K562 (cell line): ENCODE measurements at regions not wholly inside any gene's neighbourhood (a gene's known extent, or its start where the extent isn't known, plus 50 kb on each side); places are given as distances from the start of the nearest gene placed in this dataset.

Experiments used
- ATF2 ChIP-seq: sonication (generic); formaldehyde crosslinking; IDR thresholded peaks from 2 replicates; pipeline ENCODE4 v1.8.1; 2022; ENCODE audit warnings: missing genetic modification reagents
- CBFB ChIP-seq: sonication (generic); formaldehyde crosslinking; IDR thresholded peaks from 2 replicates; pipeline ENCODE4 v1.4.0; 2020; ENCODE audit warnings: mild to moderate bottlenecking, missing genetic modification reagents
- CCNT2 ChIP-seq: IDR thresholded peaks from 2 replicates; pipeline ENCODE4 v1.6.1; 2011; ENCODE audit warnings: borderline replicate concordance, low read depth, mild to moderate bottlenecking, moderate library complexity, mixed read lengths, low read length; ENCODE audit not compliant: insufficient read length; ENCODE audit errors: extremely low read depth
- DEAF1 ChIP-seq: fragments of 450-650 bp; formaldehyde crosslinking; IDR thresholded peaks from 2 replicates; pipeline ENCODE4 v1.4.0; 2020; ENCODE audit warnings: mild to moderate bottlenecking, moderate library complexity
- E2F1 ChIP-seq: sonication (generic); formaldehyde crosslinking; IDR thresholded peaks from 2 replicates; pipeline ENCODE4 v1.8.1; 2023; ENCODE audit warnings: mild to moderate bottlenecking, missing genetic modification reagents, moderate library complexity
- EP400 ChIP-seq: fragments of 450-650 bp; IDR thresholded peaks from 2 replicates; pipeline ENCODE4 v1.6.1; 2017; ENCODE audit warnings: antibody characterized with exemption, mild to moderate bottlenecking, moderate library complexity
- ETV5 ChIP-seq: sonication (generic); formaldehyde crosslinking; IDR thresholded peaks from 2 replicates; pipeline ENCODE4 v1.4.0; 2020; ENCODE audit warnings: low read depth, mild to moderate bottlenecking, missing genetic modification reagents
- GATAD2A ChIP-seq: fragments of 450-650 bp; IDR thresholded peaks from 2 replicates; pipeline ENCODE4 v1.6.1; 2017
- HNRNPH1 ChIP-seq: fragments of 200-400 bp; formaldehyde crosslinking; optimal IDR thresholded peaks from 2 replicates; pipeline ENCODE3; 2017; ENCODE audit warnings: low read depth, mild to moderate bottlenecking, low read length, moderate library complexity
- NFIC ChIP-seq: fragments of 450-650 bp; IDR thresholded peaks from 2 replicates; pipeline ENCODE4 v1.6.1; 2017; ENCODE audit warnings: mild to moderate bottlenecking, inconsistent platforms
- TOE1 ChIP-seq, 2 experiments: fragments of 450-650 bp in 1 of 2; sonication (generic) in 1 of 2; formaldehyde crosslinking in 1 of 2; IDR thresholded peaks; 2 replicates each; pipeline versions ENCODE4 v1.7.1 to v1.8.0; 2016 to 2022; ENCODE audit warnings: borderline replicate concordance in 2 of 2, mild to moderate bottlenecking in 2 of 2, antibody characterized with exemption in 1 of 2, inconsistent platforms in 1 of 2, low read depth in 1 of 2, missing genetic modification reagents in 1 of 2, moderate library complexity in 1 of 2
- ZBTB5 ChIP-seq: fragments of 450-650 bp; IDR thresholded peaks from 2 replicates; pipeline ENCODE4 v1.6.1; 2017; ENCODE audit warnings: antibody characterized with exemption
- ZKSCAN1 ChIP-seq: fragments of 150-350 bp; IDR thresholded peaks from 2 replicates; pipeline ENCODE4 v1.6.1; 2016; ENCODE audit warnings: low read depth, low read length
- ZNF696 ChIP-seq: fragments of 250-450 bp; sonication (Bioruptor Pico); conservative IDR thresholded peaks from 2 replicates; pipeline ENCODE4 v1.4.0; 2020; ENCODE audit warnings: mild to moderate bottlenecking, moderate library complexity

GRCh38 chr4:10185518-10186227, 69.1 kb upstream of the WDR1 start (continued):
- TF ChIP-seq ZNF696 (CRISPR knock-in tag) = 0 out of 2 replicates have a peak, but pooled peaks have one; percentile 56
- no peak for TF ChIP-seq HNRNPH1
- TF ChIP-seq ATF2 (CRISPR knock-in tag) = no peak
- peak; percentile 26 for TF ChIP-seq ETV5 (CRISPR knock-in tag)
- TF ChIP-seq DEAF1 = no peak
- peak; percentile 53 for TF ChIP-seq NFIC
- no peak for TF ChIP-seq CCNT2
- no peak for TF ChIP-seq ZBTB5
- peak; percentile 70; the same call in 1 of the 2 replicates for TF ChIP-seq TOE1 (IDR thresholded peaks at IDR 0.05; ENCODE audit: borderline replicate concordance)
- TF ChIP-seq TOE1 (CRISPR knock-in tag; IDR thresholded peaks at IDR 0.05; ENCODE audit: borderline replicate concordance, low read depth) = no peak
- no peak for TF ChIP-seq GATAD2A
- no peak for TF ChIP-seq CBFB (CRISPR knock-in tag)
- peak; percentile 54; the same call in 1 of the 2 replicates for TF ChIP-seq EP400
- no peak for TF ChIP-seq ZKSCAN1
- TF ChIP-seq E2F1 (CRISPR knock-in tag) = no peak
- TF ChIP-seq, all 486 proteins: peak for 142
